ENCODE measurements at regions not wholly inside any gene's neighbourhood (a gene's known extent, or its start where the extent isn't known, plus 50 kb on each side); places are given as distances from the start of the nearest gene placed in this dataset.

GRCh38 chr1:191707288-191707687 lies 451.0 kb upstream of the RGS18 start:
- TF ChIP-seq POLR2A (IDR thresholded peaks at IDR 0.05) (no peak), CTCF (IDR thresholded peaks at IDR 0.05) (no peak), EP300 (IDR thresholded peaks at IDR 0.05) (no peak), POLR2AphosphoS5 (IDR thresholded peaks at IDR 0.05) (no peak)

Data from suprapubic skin (tissue), 4 donors.